Endodermal cell (in vitro differentiated cells): ENCODE measurements at regions not wholly inside any gene's neighbourhood (a gene's known extent, or its start where the extent isn't known, plus 50 kb on each side); places are given as distances from the start of the nearest gene placed in this dataset.

Experiments
- DNase-seq: peaks from one replicate; pipeline ENCODE4 v3.0.0-alpha.2; 2017
- H3K27ac ChIP-seq: 2 replicates; pipeline ENCODE4 v1.5.1; 2013; ENCODE audit warnings: mild to moderate bottlenecking, low read depth, low read length, moderate library complexity
- H3K27me3 ChIP-seq: 2 replicates; pipeline ENCODE4 v1.6.1; 2013; ENCODE audit warnings: mild to moderate bottlenecking, low read length, moderate library complexity; ENCODE audit not compliant: insufficient read depth, control insufficient read depth, poor library complexity, severe bottlenecking
- H3K36me3 ChIP-seq: 2 replicates; pipeline ENCODE4 v1.7.0; 2013; ENCODE audit warnings: mild to moderate bottlenecking, low read length, moderate library complexity; ENCODE audit not compliant: control insufficient read depth, insufficient read depth
- H3K4me1 ChIP-seq: one replicate; pipeline ENCODE4 v1.7.0; 2013; ENCODE audit warnings: low read length; ENCODE audit not compliant: control insufficient read depth, insufficient read depth
- H3K4me3 ChIP-seq: 2 replicates; pipeline ENCODE4 v1.5.1; 2013; ENCODE audit warnings: mild to moderate bottlenecking, low read length, moderate library complexity
- H3K9ac ChIP-seq: 2 replicates; pipeline ENCODE4 v1.6.1; 2013; ENCODE audit warnings: mild to moderate bottlenecking, low read length, moderate library complexity; ENCODE audit not compliant: poor library complexity, severe bottlenecking; ENCODE audit errors: extremely low read depth
- H3K9me3 ChIP-seq: 2 replicates; pipeline ENCODE4 v1.6.1; 2013; ENCODE audit warnings: mild to moderate bottlenecking, low read length, moderate library complexity; ENCODE audit not compliant: control insufficient read depth
- H3K27ac Mint-ChIP-seq: 2 replicates; pipeline ENCODE4 v1.8.0; 2020; ENCODE audit warnings: mixed read lengths
- H3K27me3 Mint-ChIP-seq: 2 replicates; pipeline ENCODE4 v1.8.0; 2021; ENCODE audit warnings: mild to moderate bottlenecking, mixed read lengths; ENCODE audit not compliant: insufficient read depth
- H3K36me3 Mint-ChIP-seq: 2 replicates; pipeline ENCODE4 v1.8.0; 2020; ENCODE audit warnings: low read depth, mixed read lengths
- H3K4me1 Mint-ChIP-seq: 2 replicates; pipeline ENCODE4 v1.8.0; 2020; ENCODE audit warnings: mixed read lengths
- H3K4me3 Mint-ChIP-seq: 2 replicates; pipeline ENCODE4 v1.8.0; 2020; ENCODE audit warnings: mild to moderate bottlenecking, moderate library complexity, mixed read lengths
- H3K9me3 Mint-ChIP-seq: 2 replicates; pipeline ENCODE4 v1.8.0; 2020; ENCODE audit warnings: mild to moderate bottlenecking, mixed read lengths
- WGBS, 2 experiments: methylation state at CpG; one replicate each; pipeline versions ENCODE4 v1.1.5 to v1.1.7; 2013; ENCODE audit warnings: missing lambda C conversion rate in 2 of 2, mixed read lengths in 1 of 2; ENCODE audit not compliant: insufficient coverage in 1 of 2, insufficient read length in 1 of 2; 5-methylcytosine and 5-hydroxymethylcytosine counted together
- TF ChIP-seq, protein P1 (sequence below): fragments of 200-600 bp; sonication (generic); conservative IDR thresholded peaks from 2 replicates; pipeline ENCODE4 v1.5.0; 2021; ENCODE audit warnings: antibody characterized with exemption, mild to moderate bottlenecking

DNA sequence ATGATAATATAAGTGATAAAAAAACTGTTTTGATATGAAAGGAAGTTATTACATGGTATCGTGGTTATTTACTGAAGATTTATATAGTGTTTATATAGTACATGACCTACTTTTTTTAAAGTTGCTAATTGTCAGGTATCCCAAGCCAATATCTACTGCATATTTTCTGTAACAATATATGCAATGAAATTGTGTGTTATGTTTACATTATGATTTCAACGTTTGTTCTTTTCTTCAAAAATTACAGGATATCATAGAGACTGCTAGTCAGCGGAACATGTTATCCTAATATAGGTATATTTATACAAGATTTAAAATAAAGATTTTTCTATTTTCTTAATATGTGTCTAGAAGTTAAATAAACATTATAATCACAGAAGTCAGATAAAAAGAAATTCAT is 167.5 kb upstream of the DPYD start:
- no peaks in the 10 kb centered on the region for H3K27me3 ChIP-seq
- no peaks in the 10 kb centered on the region for H3K36me3 ChIP-seq
- H3K4me1 Mint-ChIP-seq, result peaks cover 5% of the 10 kb centered on the region
- H3K36me3 Mint-ChIP-seq, result no peaks in the 10 kb centered on the region
- H3K4me3 ChIP-seq, result no peak overlapping the region
- TF ChIP-seq, protein P1, sequence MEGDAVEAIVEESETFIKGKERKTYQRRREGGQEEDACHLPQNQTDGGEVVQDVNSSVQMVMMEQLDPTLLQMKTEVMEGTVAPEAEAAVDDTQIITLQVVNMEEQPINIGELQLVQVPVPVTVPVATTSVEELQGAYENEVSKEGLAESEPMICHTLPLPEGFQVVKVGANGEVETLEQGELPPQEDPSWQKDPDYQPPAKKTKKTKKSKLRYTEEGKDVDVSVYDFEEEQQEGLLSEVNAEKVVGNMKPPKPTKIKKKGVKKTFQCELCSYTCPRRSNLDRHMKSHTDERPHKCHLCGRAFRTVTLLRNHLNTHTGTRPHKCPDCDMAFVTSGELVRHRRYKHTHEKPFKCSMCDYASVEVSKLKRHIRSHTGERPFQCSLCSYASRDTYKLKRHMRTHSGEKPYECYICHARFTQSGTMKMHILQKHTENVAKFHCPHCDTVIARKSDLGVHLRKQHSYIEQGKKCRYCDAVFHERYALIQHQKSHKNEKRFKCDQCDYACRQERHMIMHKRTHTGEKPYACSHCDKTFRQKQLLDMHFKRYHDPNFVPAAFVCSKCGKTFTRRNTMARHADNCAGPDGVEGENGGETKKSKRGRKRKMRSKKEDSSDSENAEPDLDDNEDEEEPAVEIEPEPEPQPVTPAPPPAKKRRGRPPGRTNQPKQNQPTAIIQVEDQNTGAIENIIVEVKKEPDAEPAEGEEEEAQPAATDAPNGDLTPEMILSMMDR, result no peak
- no peaks in the 10 kb centered on the region for H3K27me3 Mint-ChIP-seq
- H3K9me3 Mint-ChIP-seq, result no peaks in the 10 kb centered on the region
- H3K9ac ChIP-seq, result no peak overlapping the region
- H3K4me1 ChIP-seq, result no peaks in the 10 kb centered on the region
- no peaks in the 10 kb centered on the region for H3K9me3 ChIP-seq
- H3K4me3 Mint-ChIP-seq, result no peak overlapping the region
- H3K27ac ChIP-seq, result no peak overlapping the region
- 83% methylated on average over 1 of the region's 3 CpGs; no CpG with 5 or more reads in 1 of the 2 experiments for WGBS, 2 experiments
- DNase-seq, result no peak
- no peak overlapping the region for H3K27ac Mint-ChIP-seq

GRCh38 chr1:98086796-98087441 is 166.1 kb upstream of the DPYD start:
- TF ChIP-seq, protein P1, result no peak
- Histone ChIP-seq H3K4me3 (no peak overlapping the region), H3K27me3 (no peaks in the 10 kb centered on the region), H3K9me3 (no peaks in the 10 kb centered on the region), H3K27ac (peak overlapping the region; percentile 42), H3K9ac (no peak overlapping the region), H3K36me3 (no peaks in the 10 kb centered on the region), H3K4me1 (no peaks in the 10 kb centered on the region)
- H3K4me3 Mint-ChIP-seq, result no peak overlapping the region
- no peaks in the 10 kb centered on the region for H3K36me3 Mint-ChIP-seq
- H3K27me3 Mint-ChIP-seq, result no peaks in the 10 kb centered on the region
- peaks cover 5% of the 10 kb centered on the region for H3K4me1 Mint-ChIP-seq
- DNase-seq, result peak; percentile 48
- no peak overlapping the region for H3K27ac Mint-ChIP-seq
- no peaks in the 10 kb centered on the region for H3K9me3 Mint-ChIP-seq
- WGBS, 2 experiments, result 47 to 67% methylated on average over 2 to 3 of the region's 3 CpGs

- Histone ChIP-seq H3K4me3 (no peak overlapping the region), H3K36me3 (no peaks in the 10 kb centered on the region), H3K9me3 (no peaks in the 10 kb centered on the region), H3K4me1 (no peaks in the 10 kb centered on the region), H3K27ac (no peak overlapping the region), H3K9ac (no peak overlapping the region), H3K27me3 (no peaks in the 10 kb centered on the region)
- Mint-ChIP-seq H3K27me3 (no peaks in the 10 kb centered on the region), H3K27ac (no peak overlapping the region), H3K4me3 (no peak overlapping the region), H3K36me3 (no peaks in the 10 kb centered on the region), H3K9me3 (no peaks in the 10 kb centered on the region), H3K4me1 (peaks cover 5% of the 10 kb centered on the region)
- WGBS, 2 experiments, result 91% methylated on average over 1 of the region's 1 CpG; no CpG with 5 or more reads in 1 of the 2 experiments
- TF ChIP-seq, protein P1, result no peak
- no peak for DNase-seq
Measured at GRCh38 chr1:98086156-98086555, 165.3 kb upstream of the DPYD start.
